ENCODE measurements at regions not wholly inside any gene's neighbourhood (a gene's known extent, or its start where the extent isn't known, plus 50 kb on each side); places are given as distances from the start of the nearest gene placed in this dataset.
"Not testable (repeated sequence)": the region's sequence is repeated elsewhere in the genome, so short reads cannot be mapped to it uniquely, and the experiment has no call there.

GRCh38 chr16:10326647-10327046 lies 59.2 kb upstream of the ATF7IP2 start:
- H3K9me3 Mint-ChIP-seq: peaks cover 0 to 6% (median 2%) of the 10 kb centered on the region in 7 donors
- DNase-seq: no peak
- H3K36me3 Mint-ChIP-seq: no peaks in the 10 kb centered on the region
- Histone ChIP-seq H3K9me3 (replicated peaks in 1 of 2; ENCODE audit: control insufficient read depth in 1 of 2, insufficient read depth in 1 of 2, low read length in 2 of 2) (no peaks in the 10 kb centered on the region), H3K4me1 (ENCODE audit: control insufficient read depth in 1 of 2, insufficient read depth in 2 of 2, low read length in 2 of 2) (peaks cover 8 to 18% of the 10 kb centered on the region in 2 donors), H3K4me3 (replicated peaks in 1 of 3; ENCODE audit: low read depth in 2 of 3, low read length in 3 of 3) (no peak overlapping the region), H3K79me2 (ENCODE audit: insufficient read depth, low read length) (no peaks in the 10 kb centered on the region), H3K4me2 (replicated peaks; ENCODE audit: extremely low read depth, low read length, poor library complexity, severe bottlenecking) (no peak overlapping the region), H3K9ac (ENCODE audit: insufficient read depth, low read length, poor library complexity, severe bottlenecking) (no peak overlapping the region), H3K36me3 (replicated peaks in 1 of 2; ENCODE audit: control insufficient read depth in 1 of 2, insufficient read depth in 2 of 2, low read length in 2 of 2) (no peaks in the 10 kb centered on the region), H3K27ac (ENCODE audit: low read depth in 1 of 2, low read length in 2 of 2) (no peak overlapping the region), H4K20me1 (ENCODE audit: insufficient read depth, low read length) (no peaks in the 10 kb centered on the region), H3K27me3 (ENCODE audit: control insufficient read depth in 2 of 2, insufficient read depth in 2 of 2, low read length in 2 of 2) (no peaks in the 10 kb centered on the region), H2AFZ (ENCODE audit: insufficient read depth, low read depth, low read length, poor library complexity, severe bottlenecking) (no peak overlapping the region)
- WGBS (ENCODE audit: insufficient coverage): 100% methylated on average over 3 of the region's 5 CpGs
- no peak overlapping the region for H3K4me3 Mint-ChIP-seq
- peaks cover 14% of the 10 kb centered on the region for H3K4me1 Mint-ChIP-seq
- TF ChIP-seq CTCF (IDR thresholded peaks at IDR 0.05): no peak
- H3K27me3 Mint-ChIP-seq (ENCODE audit: low read depth in 3 of 3): peaks cover 2 to 3% (median 2%) of the 10 kb centered on the region in 3 donors
- no peak overlapping the region for H3K27ac Mint-ChIP-seq
- intact Hi-C loops (cut with micrococcal nuclease): no loop called here

GRCh38 chr16:10328291-10328690 lies 57.6 kb upstream of the ATF7IP2 start:
- H3K9me3 ChIP-seq (replicated peaks in 1 of 2; ENCODE audit: control insufficient read depth in 1 of 2, insufficient read depth in 1 of 2, low read length in 2 of 2); H3K79me2 ChIP-seq (ENCODE audit: insufficient read depth, low read length); H3K4me3 ChIP-seq (replicated peaks in 1 of 3; ENCODE audit: low read depth in 2 of 3, low read length in 3 of 3); H2AFZ ChIP-seq (ENCODE audit: insufficient read depth, low read depth, low read length, poor library complexity, severe bottlenecking); H3K9me3 Mint-ChIP-seq; H3K27ac ChIP-seq (ENCODE audit: low read depth in 1 of 2, low read length in 2 of 2); H3K4me2 ChIP-seq (replicated peaks; ENCODE audit: extremely low read depth, low read length, poor library complexity, severe bottlenecking); H3K27me3 ChIP-seq (ENCODE audit: control insufficient read depth in 2 of 2, insufficient read depth in 2 of 2, low read length in 2 of 2); intact Hi-C loops (cut with micrococcal nuclease); H3K36me3 Mint-ChIP-seq; H4K20me1 ChIP-seq (ENCODE audit: insufficient read depth, low read length); H3K4me3 Mint-ChIP-seq; H3K9ac ChIP-seq (ENCODE audit: insufficient read depth, low read length, poor library complexity, severe bottlenecking); H3K27me3 Mint-ChIP-seq (ENCODE audit: low read depth in 3 of 3); H3K36me3 ChIP-seq (replicated peaks in 1 of 2; ENCODE audit: control insufficient read depth in 1 of 2, insufficient read depth in 2 of 2, low read length in 2 of 2): not testable (repeated sequence)
- peaks cover 8 to 18% of the 10 kb centered on the region in 2 donors for H3K4me1 ChIP-seq (ENCODE audit: control insufficient read depth in 1 of 2, insufficient read depth in 2 of 2, low read length in 2 of 2)
- peaks cover 14% of the 10 kb centered on the region for H3K4me1 Mint-ChIP-seq
- peak; percentile 27 to 37 (median 28) for DNase-seq
- 71% methylated on average over 3 of the region's 5 CpGs for WGBS (ENCODE audit: insufficient coverage)
- H3K27ac Mint-ChIP-seq: peak overlapping the region in 2 of 7 donors; percentile 37 to 56

Measured in CD14-positive monocyte (primary cell).